ENCODE measurements at regions not wholly inside any gene's neighbourhood (a gene's known extent, or its start where the extent isn't known, plus 50 kb on each side); places are given as distances from the start of the nearest gene placed in this dataset.

DNA sequence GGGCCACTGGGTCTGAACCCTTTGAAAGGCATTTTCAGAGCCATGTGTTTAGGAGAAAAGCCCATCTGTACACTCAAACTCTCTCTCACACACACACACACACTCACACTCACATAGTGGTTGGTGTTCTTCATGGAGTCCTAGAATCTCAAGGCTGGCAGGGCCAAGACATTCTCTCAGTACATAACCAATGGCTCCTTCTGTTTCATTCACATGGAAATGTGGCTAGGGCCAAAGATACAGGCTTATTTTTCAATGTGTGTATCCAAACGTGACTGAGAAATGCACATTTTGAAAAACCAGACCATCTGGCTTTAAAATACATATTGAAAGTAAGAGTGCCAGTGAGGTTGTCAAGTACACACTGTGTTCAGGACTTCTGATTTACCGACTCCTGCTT lies 59.0 kb upstream of the SALL1 start:
- no peak for DNase-seq

DNA sequence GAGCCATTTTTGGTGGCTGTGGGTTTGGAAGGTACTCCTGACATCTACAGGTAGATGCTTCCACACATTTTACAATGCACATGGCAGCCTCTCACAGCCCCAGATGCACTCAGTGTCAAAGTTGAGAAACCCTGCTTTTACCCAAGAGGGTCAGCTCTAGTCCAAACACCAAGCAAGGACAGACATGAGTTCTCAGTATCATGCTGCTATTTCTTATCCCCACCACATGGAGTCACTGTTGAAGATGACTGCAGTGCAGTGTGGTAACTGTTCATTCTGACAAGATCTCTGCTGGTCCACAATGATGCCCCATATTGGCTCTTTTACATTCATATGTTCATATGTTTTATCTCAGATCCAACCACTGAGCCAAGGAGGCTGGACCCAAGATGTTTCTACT lies 50.5 kb upstream of the SALL1 start:
- no peak for DNase-seq
